ENCODE measurements at regions not wholly inside any gene's neighbourhood (a gene's known extent, or its start where the extent isn't known, plus 50 kb on each side); places are given as distances from the start of the nearest gene placed in this dataset.

GRCh38 chr17:72189768-72190593, 69.2 kb downstream of the SOX9 start:
- Mint-ChIP-seq H3K27ac (no peak overlapping the region), H3K27me3 (ENCODE audit: low read depth in 2 of 2) (no peaks in the 10 kb centered on the region), H3K4me3 (no peak overlapping the region), H3K36me3 (no peaks in the 10 kb centered on the region), H3K9me3 (peaks cover 3% of the 10 kb centered on the region in 2 donors), H3K4me1 (no peaks in the 10 kb centered on the region)
- Histone ChIP-seq H3K4me1 (ENCODE audit: control insufficient read depth, insufficient read depth, low read length) (no peaks in the 10 kb centered on the region), H3K27me3 (ENCODE audit: control insufficient read depth, insufficient read depth, low read length) (no peaks in the 10 kb centered on the region), H3K36me3 (ENCODE audit: control insufficient read depth, insufficient read depth, low read length) (no peaks in the 10 kb centered on the region), H3K9me3 (ENCODE audit: control insufficient read depth, insufficient read depth, low read length) (no peaks in the 10 kb centered on the region), H3K27ac (ENCODE audit: low read length) (no peak overlapping the region), H3K4me3 (ENCODE audit: low read length) (no peak overlapping the region)
- intact Hi-C loops (cut with micrococcal nuclease): loop anchor here (10.0 kb wide), 1 partner anchor 55 kb away; no protein-coding TSS in a partner anchor
- no peak for TF ChIP-seq CTCF (IDR thresholded peaks at IDR 0.05)
- 73% methylated on average over 5 of the region's 5 CpGs for WGBS (ENCODE audit: insufficient coverage)
- ATAC-seq: no peak
- no peak for DNase-seq

- H3K4me3 ChIP-seq (ENCODE audit: low read length): no peak overlapping the region
- TF ChIP-seq CTCF (IDR thresholded peaks at IDR 0.05): no peak
- no peaks in the 10 kb centered on the region for H3K36me3 ChIP-seq (ENCODE audit: control insufficient read depth, insufficient read depth, low read length)
- no peaks in the 10 kb centered on the region for H3K27me3 ChIP-seq (ENCODE audit: control insufficient read depth, insufficient read depth, low read length)
- H3K4me1 Mint-ChIP-seq: no peaks in the 10 kb centered on the region
- 71% methylated on average over 4 of the region's 5 CpGs for WGBS (ENCODE audit: insufficient coverage)
- no peaks in the 10 kb centered on the region for H3K27me3 Mint-ChIP-seq (ENCODE audit: low read depth in 2 of 2)
- H3K36me3 Mint-ChIP-seq: no peaks in the 10 kb centered on the region
- peaks cover 5 to 7% of the 10 kb centered on the region in 2 donors for H3K9me3 Mint-ChIP-seq
- peaks cover 5% of the 10 kb centered on the region for H3K9me3 ChIP-seq (ENCODE audit: control insufficient read depth, insufficient read depth, low read length)
- H3K27ac Mint-ChIP-seq: no peak overlapping the region
- ATAC-seq: no peak
- H3K4me1 ChIP-seq (ENCODE audit: control insufficient read depth, insufficient read depth, low read length): no peaks in the 10 kb centered on the region
- intact Hi-C loops (cut with micrococcal nuclease): no loop called here
- H3K4me3 Mint-ChIP-seq: no peak overlapping the region
- H3K27ac ChIP-seq (ENCODE audit: low read length): no peak overlapping the region
- no peak for DNase-seq
Observed at GRCh38 chr17:72191356-72191755, 70.5 kb downstream of the SOX9 start.

GRCh38 chr17:72191921-72192799, 71.3 kb downstream of the SOX9 start:
- ATAC-seq (no peak), DNase-seq (no peak)
- TF ChIP-seq CTCF (IDR thresholded peaks at IDR 0.05): no peak
- WGBS (ENCODE audit: insufficient coverage): 72% methylated on average over 11 of the region's 11 CpGs
- no peak overlapping the region for H3K4me3 ChIP-seq (ENCODE audit: low read length)
- Mint-ChIP-seq H3K9me3 (peaks cover 8 to 12% of the 10 kb centered on the region in 2 donors), H3K36me3 (no peaks in the 10 kb centered on the region), H3K27ac (no peak overlapping the region), H3K27me3 (ENCODE audit: low read depth in 2 of 2) (no peaks in the 10 kb centered on the region), H3K4me3 (no peak overlapping the region), H3K4me1 (no peaks in the 10 kb centered on the region)
- H3K27me3 ChIP-seq (ENCODE audit: control insufficient read depth, insufficient read depth, low read length): no peaks in the 10 kb centered on the region
- H3K4me1 ChIP-seq (ENCODE audit: control insufficient read depth, insufficient read depth, low read length): no peaks in the 10 kb centered on the region
- H3K36me3 ChIP-seq (ENCODE audit: control insufficient read depth, insufficient read depth, low read length): no peaks in the 10 kb centered on the region
- intact Hi-C loops (cut with micrococcal nuclease): no loop called here
- peaks cover 6% of the 10 kb centered on the region for H3K9me3 ChIP-seq (ENCODE audit: control insufficient read depth, insufficient read depth, low read length)
- no peak overlapping the region for H3K27ac ChIP-seq (ENCODE audit: low read length)

All from natural killer cell (primary cell).